ENCODE measurements at regions not wholly inside any gene's neighbourhood (a gene's known extent, or its start where the extent isn't known, plus 50 kb on each side); places are given as distances from the start of the nearest gene placed in this dataset.

GRCh38 chr18:25648716-25649260 is 296.8 kb upstream of the ZNF521 start:
- TF ChIP-seq CTCF (conservative IDR thresholded peaks at IDR 0.05 in 1 of 2, IDR thresholded peaks at IDR 0.05 in 1 of 2; ENCODE audit: low read depth in 1 of 2, low read length in 2 of 2) (no peak), EZH2 (IDR thresholded peaks at IDR 0.05; ENCODE audit: low read length, missing control alignments) (no peak)
